ENCODE measurements at regions not wholly inside any gene's neighbourhood (a gene's known extent, or its start where the extent isn't known, plus 50 kb on each side); places are given as distances from the start of the nearest gene placed in this dataset.

- H3K9me1 ChIP-seq (ENCODE audit: control insufficient read depth, insufficient read depth, low read length): no peaks in the 10 kb centered on the region
- no peaks in the 10 kb centered on the region for H3K9me3 ChIP-seq (replicated peaks; ENCODE audit: control insufficient read depth, insufficient read depth, low read depth, low read length)
- CTCF ChIA-PET (ENCODE audit: low intra/inter-chr PET ratio): no interaction called here
- no peak overlapping the region for H2AFZ ChIP-seq (ENCODE audit: low read depth, low read length)
- H4K20me1 ChIP-seq (replicated peaks; ENCODE audit: control insufficient read depth, insufficient read depth, low read length): no peaks in the 10 kb centered on the region
- no peak overlapping the region for H3K27ac ChIP-seq (ENCODE audit: extremely low read depth, low read depth, low read length)
- H3K9ac ChIP-seq (ENCODE audit: insufficient read depth in 1 of 2, low read depth in 2 of 2, low read length in 2 of 2): no peak overlapping the region
- ATAC-seq (no peak), DNase-seq (ENCODE audit: extremely low read depth in 1 of 4, low spot score in 3 of 4) (no peak), FAIRE-seq (no peak)
- H3K4me3 ChIP-seq: no peak overlapping the region
- H3K27me3 ChIP-seq (ENCODE audit: control insufficient read depth in 2 of 2, insufficient read depth in 2 of 2, low read length in 2 of 2): no peaks in the 10 kb centered on the region
- no TSS peak for BruUV-seq (replicated peaks)
- POLR2A ChIA-PET: no interaction called here
- no peaks in the 10 kb centered on the region for H3K36me3 ChIP-seq (ENCODE audit: control insufficient read depth, insufficient read depth, low read length)
- WGBS (ENCODE audit: insufficient coverage, low coverage, missing lambda C conversion rate): 0% methylated on average over 1 of the region's 2 CpGs
- in situ Hi-C loops (cut with MboI): no loop called here
- H3K4me1 ChIP-seq (replicated peaks in 1 of 2; ENCODE audit: control insufficient read depth in 2 of 2, insufficient read depth in 2 of 2, low read length in 2 of 2): no peaks in the 10 kb centered on the region
- intact Hi-C loops (cut with micrococcal nuclease): no loop called here
- H3K4me2 ChIP-seq (ENCODE audit: insufficient read depth, low read length): no peak overlapping the region
- no peaks in the 10 kb centered on the region for H3K79me2 ChIP-seq (ENCODE audit: control insufficient read depth, insufficient read depth, low read length)
- TF ChIP-seq ZNF23 (CRISPR knock-in tag; IDR thresholded peaks at IDR 0.05) (no peak), ETV1 (tag; conservative IDR thresholded peaks at IDR 0.05; ENCODE audit: low read depth) (no peak), ZNF134 (CRISPR knock-in tag; conservative IDR thresholded peaks at IDR 0.05) (no peak), IRF9 (tag; IDR thresholded peaks at IDR 0.05) (no peak), ELF1 (tag; IDR thresholded peaks at IDR 0.05) (no peak), ZNF76 (CRISPR knock-in tag; IDR thresholded peaks at IDR 0.05; ENCODE audit: borderline replicate concordance) (no peak), BRF1 (IDR thresholded peaks at IDR 0.05; ENCODE audit: borderline replicate concordance, extremely low read depth, insufficient read length) (no peak), ETV5 (CRISPR knock-in tag; IDR thresholded peaks at IDR 0.05; ENCODE audit: low read depth) (no peak), HCFC1 (IDR thresholded peaks at IDR 0.05; ENCODE audit: low read depth, low read length) (no peak), CSDE1 (IDR thresholded peaks at IDR 0.05) (no peak), PYGO2 (tag; IDR thresholded peaks at IDR 0.05) (no peak), TCF7 (IDR thresholded peaks at IDR 0.05; ENCODE audit: borderline replicate concordance) (no peak), ZNF184 (CRISPR knock-in tag; IDR thresholded peaks at IDR 0.05) (no peak), THRAP3 (IDR thresholded peaks at IDR 0.05; ENCODE audit: borderline replicate concordance) (no peak), PATZ1 (CRISPR knock-in tag; IDR thresholded peaks at IDR 0.05; ENCODE audit: borderline replicate concordance) (no peak), ZNF79 (CRISPR knock-in tag; IDR thresholded peaks at IDR 0.05; ENCODE audit: low read depth) (no peak), GATAD2A (IDR thresholded peaks at IDR 0.05) (no peak)
- TF ChIP-seq, protein P1, sequence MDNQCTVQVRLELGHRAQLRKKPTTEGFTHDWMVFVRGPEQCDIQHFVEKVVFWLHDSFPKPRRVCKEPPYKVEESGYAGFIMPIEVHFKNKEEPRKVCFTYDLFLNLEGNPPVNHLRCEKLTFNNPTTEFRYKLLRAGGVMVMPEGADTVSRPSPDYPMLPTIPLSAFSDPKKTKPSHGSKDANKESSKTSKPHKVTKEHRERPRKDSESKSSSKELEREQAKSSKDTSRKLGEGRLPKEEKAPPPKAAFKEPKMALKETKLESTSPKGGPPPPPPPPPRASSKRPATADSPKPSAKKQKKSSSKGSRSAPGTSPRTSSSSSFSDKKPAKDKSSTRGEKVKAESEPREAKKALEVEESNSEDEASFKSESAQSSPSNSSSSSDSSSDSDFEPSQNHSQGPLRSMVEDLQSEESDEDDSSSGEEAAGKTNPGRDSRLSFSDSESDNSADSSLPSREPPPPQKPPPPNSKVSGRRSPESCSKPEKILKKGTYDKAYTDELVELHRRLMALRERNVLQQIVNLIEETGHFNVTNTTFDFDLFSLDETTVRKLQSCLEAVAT (IDR thresholded peaks at IDR 0.05): no peak
- TF ChIP-seq, protein P2, sequence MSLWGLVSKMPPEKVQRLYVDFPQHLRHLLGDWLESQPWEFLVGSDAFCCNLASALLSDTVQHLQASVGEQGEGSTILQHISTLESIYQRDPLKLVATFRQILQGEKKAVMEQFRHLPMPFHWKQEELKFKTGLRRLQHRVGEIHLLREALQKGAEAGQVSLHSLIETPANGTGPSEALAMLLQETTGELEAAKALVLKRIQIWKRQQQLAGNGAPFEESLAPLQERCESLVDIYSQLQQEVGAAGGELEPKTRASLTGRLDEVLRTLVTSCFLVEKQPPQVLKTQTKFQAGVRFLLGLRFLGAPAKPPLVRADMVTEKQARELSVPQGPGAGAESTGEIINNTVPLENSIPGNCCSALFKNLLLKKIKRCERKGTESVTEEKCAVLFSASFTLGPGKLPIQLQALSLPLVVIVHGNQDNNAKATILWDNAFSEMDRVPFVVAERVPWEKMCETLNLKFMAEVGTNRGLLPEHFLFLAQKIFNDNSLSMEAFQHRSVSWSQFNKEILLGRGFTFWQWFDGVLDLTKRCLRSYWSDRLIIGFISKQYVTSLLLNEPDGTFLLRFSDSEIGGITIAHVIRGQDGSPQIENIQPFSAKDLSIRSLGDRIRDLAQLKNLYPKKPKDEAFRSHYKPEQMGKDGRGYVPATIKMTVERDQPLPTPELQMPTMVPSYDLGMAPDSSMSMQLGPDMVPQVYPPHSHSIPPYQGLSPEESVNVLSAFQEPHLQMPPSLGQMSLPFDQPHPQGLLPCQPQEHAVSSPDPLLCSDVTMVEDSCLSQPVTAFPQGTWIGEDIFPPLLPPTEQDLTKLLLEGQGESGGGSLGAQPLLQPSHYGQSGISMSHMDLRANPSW (CRISPR knock-in tag; IDR thresholded peaks at IDR 0.05): no peak
Measured at GRCh38 chr18:61062258-61062657, 271.0 kb upstream of the CDH20 start.
